ENCODE measurements at regions not wholly inside any gene's neighbourhood (a gene's known extent, or its start where the extent isn't known, plus 50 kb on each side); places are given as distances from the start of the nearest gene placed in this dataset.

DNA sequence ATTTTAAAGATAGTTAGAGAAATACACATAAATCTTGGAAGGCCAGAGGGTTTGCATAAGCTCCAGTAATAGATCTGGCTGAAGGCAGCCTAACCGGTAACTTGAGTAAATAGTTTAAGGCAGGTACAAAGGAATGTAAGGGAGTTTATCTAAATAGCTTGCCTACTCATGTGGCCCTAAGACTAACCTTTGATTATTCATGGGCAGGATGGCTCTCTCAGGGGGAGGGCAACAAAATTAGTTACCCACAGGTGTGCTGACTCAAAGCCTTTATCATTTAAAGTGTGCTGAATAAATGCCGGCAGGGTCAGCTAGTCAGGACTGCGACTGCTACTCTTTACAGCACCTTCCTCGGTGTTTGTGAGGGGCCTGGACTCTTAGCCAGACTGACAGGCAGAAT is 761.3 kb upstream of the KIF2B start:
- ChIA-PET CTCF (no interaction called here), POLR2A (ENCODE audit: low non-redundant PET) (no interaction called here)
- Histone ChIP-seq H3K27ac (ENCODE audit: low read depth, low read length, poor library complexity, severe bottlenecking) (no peak overlapping the region), H3K27me3 (replicated peaks; ENCODE audit: insufficient read depth, low read depth, low read length, poor library complexity) (no peaks in the 10 kb centered on the region), H3K4me1 (ENCODE audit: insufficient read depth, low read length, poor library complexity, severe bottlenecking) (no peaks in the 10 kb centered on the region), H3K9me3 (ENCODE audit: low read depth, low read length, poor library complexity, severe bottlenecking) (peaks cover 11% of the 10 kb centered on the region), H3K36me3 (ENCODE audit: insufficient read depth, low read length, poor library complexity, severe bottlenecking) (no peaks in the 10 kb centered on the region), H3K4me3 (ENCODE audit: low read depth, low read length, poor library complexity, severe bottlenecking) (no peak overlapping the region)
- no TSS peak for BruUV-seq (replicated peaks)
- DNase-seq (ENCODE audit: low spot score) = no peak
- no peak for TF ChIP-seq EZH2 (IDR thresholded peaks at IDR 0.05; ENCODE audit: borderline replicate concordance, low read depth, low read length, poor library complexity, severe bottlenecking)
- TF ChIP-seq, protein P1, sequence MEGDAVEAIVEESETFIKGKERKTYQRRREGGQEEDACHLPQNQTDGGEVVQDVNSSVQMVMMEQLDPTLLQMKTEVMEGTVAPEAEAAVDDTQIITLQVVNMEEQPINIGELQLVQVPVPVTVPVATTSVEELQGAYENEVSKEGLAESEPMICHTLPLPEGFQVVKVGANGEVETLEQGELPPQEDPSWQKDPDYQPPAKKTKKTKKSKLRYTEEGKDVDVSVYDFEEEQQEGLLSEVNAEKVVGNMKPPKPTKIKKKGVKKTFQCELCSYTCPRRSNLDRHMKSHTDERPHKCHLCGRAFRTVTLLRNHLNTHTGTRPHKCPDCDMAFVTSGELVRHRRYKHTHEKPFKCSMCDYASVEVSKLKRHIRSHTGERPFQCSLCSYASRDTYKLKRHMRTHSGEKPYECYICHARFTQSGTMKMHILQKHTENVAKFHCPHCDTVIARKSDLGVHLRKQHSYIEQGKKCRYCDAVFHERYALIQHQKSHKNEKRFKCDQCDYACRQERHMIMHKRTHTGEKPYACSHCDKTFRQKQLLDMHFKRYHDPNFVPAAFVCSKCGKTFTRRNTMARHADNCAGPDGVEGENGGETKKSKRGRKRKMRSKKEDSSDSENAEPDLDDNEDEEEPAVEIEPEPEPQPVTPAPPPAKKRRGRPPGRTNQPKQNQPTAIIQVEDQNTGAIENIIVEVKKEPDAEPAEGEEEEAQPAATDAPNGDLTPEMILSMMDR (conservative IDR thresholded peaks at IDR 0.05; ENCODE audit: low read depth, low read length) = no peak
- intact Hi-C loops (cut with micrococcal nuclease; ENCODE audit: unreplicated experiment) = loop anchor here (10.0 kb wide), 1 partner anchor 57 kb away; no protein-coding TSS in a partner anchor

DNA sequence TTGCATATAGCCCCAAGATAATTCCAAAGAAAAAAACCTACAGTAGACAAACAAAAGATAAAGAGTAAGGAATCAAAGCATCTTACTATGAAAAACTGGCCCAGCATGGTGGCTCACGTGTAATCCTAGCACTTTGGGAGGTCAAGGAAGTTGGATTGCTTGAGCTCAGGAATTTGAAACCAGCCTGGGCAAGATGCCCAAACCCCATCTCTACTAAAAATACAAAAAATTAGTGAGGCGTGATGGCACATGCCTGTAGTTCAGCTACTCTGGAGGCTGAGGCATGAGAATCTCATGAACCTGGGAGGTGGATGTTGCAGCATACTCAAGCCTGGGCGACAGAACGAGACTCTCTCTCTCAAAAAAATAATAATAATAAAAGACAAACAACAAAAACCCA is 764.7 kb upstream of the KIF2B start:
- ChIA-PET CTCF (no interaction called here), POLR2A (ENCODE audit: low non-redundant PET) (no interaction called here)
- TF ChIP-seq EZH2 (IDR thresholded peaks at IDR 0.05; ENCODE audit: borderline replicate concordance, low read depth, low read length, poor library complexity, severe bottlenecking) = no peak
- TF ChIP-seq, protein P1 (conservative IDR thresholded peaks at IDR 0.05; ENCODE audit: low read depth, low read length) = no peak
- Histone ChIP-seq H3K27ac (ENCODE audit: low read depth, low read length, poor library complexity, severe bottlenecking) (no peak overlapping the region), H3K4me3 (ENCODE audit: low read depth, low read length, poor library complexity, severe bottlenecking) (no peak overlapping the region), H3K27me3 (replicated peaks; ENCODE audit: insufficient read depth, low read depth, low read length, poor library complexity) (no peaks in the 10 kb centered on the region), H3K36me3 (ENCODE audit: insufficient read depth, low read length, poor library complexity, severe bottlenecking) (no peaks in the 10 kb centered on the region), H3K9me3 (ENCODE audit: low read depth, low read length, poor library complexity, severe bottlenecking) (peaks cover 11% of the 10 kb centered on the region), H3K4me1 (ENCODE audit: insufficient read depth, low read length, poor library complexity, severe bottlenecking) (no peaks in the 10 kb centered on the region)
- intact Hi-C loops (cut with micrococcal nuclease; ENCODE audit: unreplicated experiment) = no loop called here
- BruUV-seq (replicated peaks) = no TSS peak
- peak; percentile 3 for DNase-seq (ENCODE audit: low spot score)

DNA sequence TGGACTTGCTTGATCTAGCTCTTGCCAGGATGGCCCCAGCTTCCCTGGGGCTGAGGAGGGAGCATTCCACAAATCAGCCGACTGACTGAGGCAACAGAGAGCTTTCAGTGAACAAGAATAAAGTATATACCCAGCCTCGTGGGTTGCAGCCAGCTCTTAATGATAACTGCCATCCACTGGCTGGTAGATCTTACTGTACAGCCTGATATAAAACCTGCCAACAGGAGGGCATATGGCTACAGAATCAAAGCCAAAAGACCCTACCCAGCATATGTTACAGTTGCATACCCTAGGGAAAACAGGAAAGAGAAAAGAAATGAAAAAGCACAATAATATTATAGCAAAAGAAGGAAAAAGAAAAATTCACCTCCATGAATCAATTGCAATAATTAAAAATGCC is 775.9 kb upstream of the KIF2B start:
- CTCF ChIA-PET = no interaction called here
- H3K4me3 ChIP-seq (ENCODE audit: low read depth, low read length, poor library complexity, severe bottlenecking) = no peak overlapping the region
- intact Hi-C loops (cut with micrococcal nuclease; ENCODE audit: unreplicated experiment) = no loop called here
- peaks cover 8% of the 10 kb centered on the region for H3K9me3 ChIP-seq (ENCODE audit: low read depth, low read length, poor library complexity, severe bottlenecking)
- H3K36me3 ChIP-seq (ENCODE audit: insufficient read depth, low read length, poor library complexity, severe bottlenecking) = no peaks in the 10 kb centered on the region
- no TSS peak for BruUV-seq (replicated peaks)
- H3K27ac ChIP-seq (ENCODE audit: low read depth, low read length, poor library complexity, severe bottlenecking) = no peak overlapping the region
- no peak for TF ChIP-seq EZH2 (IDR thresholded peaks at IDR 0.05; ENCODE audit: borderline replicate concordance, low read depth, low read length, poor library complexity, severe bottlenecking)
- TF ChIP-seq, protein P1 (conservative IDR thresholded peaks at IDR 0.05; ENCODE audit: low read depth, low read length) = no peak
- POLR2A ChIA-PET (ENCODE audit: low non-redundant PET) = no interaction called here
- H3K27me3 ChIP-seq (replicated peaks; ENCODE audit: insufficient read depth, low read depth, low read length, poor library complexity) = no peaks in the 10 kb centered on the region
- no peaks in the 10 kb centered on the region for H3K4me1 ChIP-seq (ENCODE audit: insufficient read depth, low read length, poor library complexity, severe bottlenecking)
- no peak for DNase-seq (ENCODE audit: low spot score)

All from A673 (cell line).